Lung (tissue), 11 donors: ENCODE measurements at regions not wholly inside any gene's neighbourhood (a gene's known extent, or its start where the extent isn't known, plus 50 kb on each side); places are given as distances from the start of the nearest gene placed in this dataset.

ENCODE experiments used
- ATAC-seq: fragments of 200-7000 bp; cut with Tn5 transposase; one replicate; pipeline ENCODE4 v1.9.1; 2020; ENCODE audit warnings: moderate number of reproducible peaks; ENCODE audit not compliant: insufficient read depth, low FRiP score
- DNase-seq, 3 donors: peaks; one replicate each; pipeline ENCODE4 v3.0.0-alpha.2; 2013 to 2017
- H3K27ac ChIP-seq, 2 donors: one replicate each; pipeline ENCODE4 v1.5.1; 2013; ENCODE audit warnings: mild to moderate bottlenecking in 2 of 2, moderate library complexity in 2 of 2, control low read depth in 1 of 2, inconsistent platforms in 1 of 2, low read depth in 1 of 2, low read length in 1 of 2
- H3K27me3 ChIP-seq, 3 donors: one replicate each; pipeline ENCODE4 v1.5.1; 2013; ENCODE audit warnings: low read length in 2 of 3; ENCODE audit not compliant: control insufficient read depth in 3 of 3, insufficient read depth in 3 of 3
- H3K36me3 ChIP-seq, 4 donors: one replicate each; pipeline ENCODE4 v1.5.1; 2013; ENCODE audit warnings: low read length in 4 of 4, mild to moderate bottlenecking in 1 of 4, moderate library complexity in 1 of 4; ENCODE audit not compliant: control insufficient read depth in 4 of 4, insufficient read depth in 4 of 4
- H3K4me1 ChIP-seq, 5 donors: one replicate each; pipeline ENCODE4 v1.5.1; 2013; ENCODE audit warnings: low read length in 5 of 5, mild to moderate bottlenecking in 2 of 5, moderate library complexity in 1 of 5; ENCODE audit not compliant: control insufficient read depth in 5 of 5, insufficient read depth in 5 of 5
- H3K4me3 ChIP-seq: one replicate; pipeline ENCODE4 v1.5.1; 2013; ENCODE audit warnings: mild to moderate bottlenecking, control low read depth, moderate library complexity
- H3K9ac ChIP-seq, 2 donors: one replicate each; pipeline ENCODE4 v1.5.1; 2013; ENCODE audit warnings: low read length in 2 of 2, control low read depth in 1 of 2; ENCODE audit not compliant: insufficient read depth in 1 of 2
- H3K9me3 ChIP-seq, 4 donors: one replicate each; pipeline ENCODE4 v1.5.1; 2013; ENCODE audit warnings: low read length in 3 of 4, mild to moderate bottlenecking in 1 of 4, moderate library complexity in 1 of 4; ENCODE audit not compliant: control insufficient read depth in 4 of 4, insufficient read depth in 3 of 4
- CTCF ChIP-seq: IDR thresholded peaks from 2 replicates; pipeline ENCODE4 v1.5.1; 2012; ENCODE audit warnings: mild to moderate bottlenecking; ENCODE audit errors: control extremely low read depth, extremely low read depth
- WGBS, 2 donors: extraction: QIAGEN DNeasy Blood & Tissue Kit; methylation state at CpG; one replicate each; pipeline ENCODE4 v1.1.7; 2013; 5-methylcytosine and 5-hydroxymethylcytosine counted together
- donor health status: control.
- donor health status: control.
- donor health status: Bipolar disorder and iron deficiency.
- donor health status: healthy.
- donor health status: DM: yes; HTN: yes; CAD: no.

DNA sequence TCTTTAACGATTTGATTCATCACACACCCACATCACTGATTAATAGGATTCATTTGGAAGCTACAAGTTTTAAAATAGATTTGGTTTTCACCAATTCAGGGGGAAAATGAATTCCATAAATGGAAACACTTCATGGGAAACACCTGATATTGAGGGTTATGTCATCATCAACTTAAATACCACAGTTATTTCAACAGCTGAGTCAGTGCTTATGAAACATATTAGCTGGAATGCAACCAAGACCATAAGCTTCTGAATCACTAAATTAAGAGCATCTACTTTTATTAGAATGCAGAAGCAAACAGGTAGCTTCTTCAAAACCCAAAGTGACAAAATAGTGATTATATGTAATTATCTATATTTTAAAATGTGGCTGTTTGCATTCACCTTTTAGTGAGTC is 207.8 kb upstream of the DCAF8L1 start:
- ATAC-seq (no peak), DNase-seq (no peak)
- WGBS, 2 donors = 56 to 93% methylated on average over 1 of the region's 1 CpG
- no peaks in the 10 kb centered on the region for H3K4me1 ChIP-seq
- H3K9ac ChIP-seq = no peak overlapping the region
- H3K36me3 ChIP-seq = no peaks in the 10 kb centered on the region
- H3K4me3 ChIP-seq = no peak overlapping the region
- H3K27me3 ChIP-seq = no peaks in the 10 kb centered on the region
- no peak for TF ChIP-seq CTCF
- no peak overlapping the region for H3K27ac ChIP-seq
- H3K9me3 ChIP-seq = no peaks in the 10 kb centered on the region

DNA sequence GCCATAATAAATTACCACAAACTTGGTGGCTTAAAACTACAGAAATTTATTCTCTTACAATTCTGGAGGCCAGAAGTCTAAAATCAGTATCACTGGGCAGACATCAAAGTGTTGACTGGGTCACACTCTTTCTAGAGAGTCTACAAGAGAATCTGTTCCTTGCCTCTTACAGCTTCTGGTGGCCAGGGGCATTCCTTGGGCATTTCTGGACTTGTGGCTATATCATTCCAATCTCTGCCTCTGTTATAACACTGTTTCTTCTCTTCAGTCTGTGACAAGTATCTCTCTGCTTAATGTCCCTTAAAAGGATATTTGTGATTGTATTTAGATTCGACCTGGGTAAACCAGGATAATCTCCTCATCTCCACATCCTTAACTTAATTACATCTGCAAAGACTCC is 207.3 kb upstream of the DCAF8L1 start:
- Histone ChIP-seq H3K27me3 (no peaks in the 10 kb centered on the region), H3K9ac (no peak overlapping the region), H3K4me3 (no peak overlapping the region), H3K36me3 (no peaks in the 10 kb centered on the region), H3K4me1 (no peaks in the 10 kb centered on the region), H3K9me3 (no peaks in the 10 kb centered on the region), H3K27ac (no peak overlapping the region)
- TF ChIP-seq CTCF = no peak
- DNase-seq = no peak
- WGBS, 2 donors = 17 to 58% methylated on average over 1 of the region's 1 CpG
- no peak for ATAC-seq

DNA sequence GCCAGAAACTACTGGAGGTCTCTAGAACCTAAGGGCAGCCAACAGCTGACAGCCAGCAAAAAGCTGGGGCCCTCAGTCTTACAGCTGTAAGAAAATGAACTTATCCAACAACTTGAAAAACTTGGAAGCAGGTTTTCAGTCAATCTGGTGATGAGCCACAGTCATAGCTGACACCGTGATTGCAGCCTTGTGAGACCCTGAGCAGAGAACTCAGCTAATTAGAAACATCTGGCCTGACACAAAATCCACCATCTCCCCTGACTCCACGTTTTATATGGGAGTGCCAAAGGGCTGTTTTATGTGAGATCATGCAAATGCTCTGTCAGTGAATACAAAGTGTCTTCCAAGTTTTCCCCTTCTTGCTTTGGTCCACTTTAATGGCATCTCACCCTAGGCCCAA is 198.8 kb upstream of the DCAF8L1 start:
- H3K4me1 ChIP-seq = no peaks in the 10 kb centered on the region
- H3K9me3 ChIP-seq = no peaks in the 10 kb centered on the region
- no peak for TF ChIP-seq CTCF
- no peaks in the 10 kb centered on the region for H3K36me3 ChIP-seq
- 50 to 79% methylated on average over 2 of the region's 2 CpGs for WGBS, 2 donors
- no peak for ATAC-seq
- no peak for DNase-seq
- H3K9ac ChIP-seq = no peak overlapping the region
- H3K4me3 ChIP-seq = no peak overlapping the region
- peaks cover 0 to 3% (median under 1%) of the 10 kb centered on the region in 3 donors for H3K27me3 ChIP-seq
- no peak overlapping the region for H3K27ac ChIP-seq

- no peaks in the 10 kb centered on the region for H3K4me1 ChIP-seq
- no peaks in the 10 kb centered on the region for H3K9me3 ChIP-seq
- peaks cover 0 to 3% (median 2%) of the 10 kb centered on the region in 3 donors for H3K27me3 ChIP-seq
- DNase-seq (no peak), ATAC-seq (no peak)
- H3K36me3 ChIP-seq = no peaks in the 10 kb centered on the region
- no peak for TF ChIP-seq CTCF
- no peak overlapping the region for H3K27ac ChIP-seq
- no peak overlapping the region for H3K4me3 ChIP-seq
- 73 to 100% methylated on average over 1 of the region's 1 CpG for WGBS, 2 donors
- H3K9ac ChIP-seq = no peak overlapping the region
Measured at GRCh38 chrX:28178206-28178605, 197.0 kb upstream of the DCAF8L1 start.
